ENCODE measurements at regions not wholly inside any gene's neighbourhood (a gene's known extent, or its start where the extent isn't known, plus 50 kb on each side); places are given as distances from the start of the nearest gene placed in this dataset.

DNA sequence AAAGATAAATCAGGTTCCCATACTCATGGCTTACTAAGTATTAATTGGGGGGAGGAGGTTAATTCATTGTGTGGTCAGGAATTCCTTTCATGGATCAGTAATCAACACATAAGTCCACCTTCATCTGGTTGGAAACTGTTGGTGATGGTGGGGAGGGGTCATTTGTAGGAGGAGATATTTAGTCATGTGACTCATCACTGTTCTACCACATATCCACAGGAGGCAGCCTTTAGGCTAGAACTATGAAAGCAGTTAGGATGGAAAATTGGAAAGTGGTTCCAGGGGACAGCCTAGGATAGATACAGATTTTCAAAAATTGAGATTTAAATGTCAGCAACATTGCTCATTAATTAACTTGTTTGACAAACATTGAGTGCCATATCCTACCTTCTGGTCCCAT lies 122.8 kb upstream of the PAXBP1 start:
- no peak for TF ChIP-seq BHLHE40 (IDR thresholded peaks at IDR 0.05; ENCODE audit: borderline replicate concordance)
- no peak for TF ChIP-seq CTBP1 (IDR thresholded peaks at IDR 0.05; ENCODE audit: borderline replicate concordance)
- TF ChIP-seq FOXM1 (IDR thresholded peaks at IDR 0.05; ENCODE audit: borderline replicate concordance) = no peak
- no peak for TF ChIP-seq ELF4 (IDR thresholded peaks at IDR 0.05)
- TF ChIP-seq ZNF384 (IDR thresholded peaks at IDR 0.05) = no peak
- TF ChIP-seq ARNT (IDR thresholded peaks at IDR 0.05) = no peak
- TF ChIP-seq NFRKB (IDR thresholded peaks at IDR 0.05) = no peak
- TF ChIP-seq FOXA1 (IDR thresholded peaks at IDR 0.05) = no peak
- TF ChIP-seq SP1 (IDR thresholded peaks at IDR 0.05) = no peak
- TF ChIP-seq TARDBP (IDR thresholded peaks at IDR 0.05) = no peak
- no peak for TF ChIP-seq HDGF (IDR thresholded peaks at IDR 0.05; ENCODE audit: borderline replicate concordance)
- TF ChIP-seq L3MBTL2 (conservative IDR thresholded peaks at IDR 0.05) = no peak
- no peak for TF ChIP-seq FOXK2 (IDR thresholded peaks at IDR 0.05)
